ENCODE measurements at regions not wholly inside any gene's neighbourhood (a gene's known extent, or its start where the extent isn't known, plus 50 kb on each side); places are given as distances from the start of the nearest gene placed in this dataset.

GRCh38 chr21:34262469-34262845, 101.3 kb upstream of the KCNE2 start:
- no peak for TF ChIP-seq POLR2A (IDR thresholded peaks at IDR 0.05)
- TF ChIP-seq CTCF (IDR thresholded peaks at IDR 0.05): no peak
- no peak for TF ChIP-seq POLR2AphosphoS5 (IDR thresholded peaks at IDR 0.05)

Data from prostate gland (tissue), 2 donors.